OCI-LY1 (cell line): ENCODE measurements at regions not wholly inside any gene's neighbourhood (a gene's known extent, or its start where the extent isn't known, plus 50 kb on each side); places are given as distances from the start of the nearest gene placed in this dataset.

ENCODE experiments used
- CTCF ChIP-seq: fragments of 200-600 bp; sonication (generic), shearing (Covaris generic); IDR thresholded peaks from 2 replicates; pipeline ENCODE4 v1.5.1; 2017; ENCODE audit warnings: mild to moderate bottlenecking, antibody characterized with exemption, low read length, moderate library complexity, mixed read lengths
- EZH2 ChIP-seq: fragments of 200-600 bp; sonication (generic), shearing (Covaris generic); IDR thresholded peaks from 2 replicates; pipeline ENCODE4 v1.8.0; 2017; ENCODE audit warnings: borderline replicate concordance, mixed run types, mild to moderate bottlenecking, antibody characterized with exemption, low read length, moderate library complexity, mixed read lengths

GRCh38 chr12:89918172-89918846 lies 209.7 kb upstream of the ATP2B1 start:
- TF ChIP-seq CTCF: peak; percentile 15; the same call in 1 of the 2 replicates
- no peak for TF ChIP-seq EZH2
